Vagina (tissue), 2 donors: ENCODE measurements at regions not wholly inside any gene's neighbourhood (a gene's known extent, or its start where the extent isn't known, plus 50 kb on each side); places are given as distances from the start of the nearest gene placed in this dataset.

Source experiments
- DNase-seq, 2 donors: peaks; one replicate each; pipeline ENCODE4 v3.0.0-alpha.2; 2017; ENCODE audit errors: extremely low spot score in 2 of 2
- H3K27ac ChIP-seq: fragments of 200-600 bp; sonication (generic); one replicate; pipeline ENCODE4 v1.5.1; 2019
- H3K27me3 ChIP-seq: fragments of 200-600 bp; sonication (generic); one replicate; pipeline ENCODE4 v1.5.1; 2019
- H3K36me3 ChIP-seq, 2 donors: fragments of 200-600 bp; sonication (generic); one replicate each; pipeline ENCODE4 v1.5.1; 2017 to 2019
- H3K4me1 ChIP-seq: fragments of 200-600 bp; sonication (generic); one replicate; pipeline ENCODE4 v1.5.1; 2019
- H3K4me3 ChIP-seq, 2 donors: fragments of 200-600 bp; sonication (generic); 1 replicate in 1 of 2; 2 replicates in 1 of 2; pipeline ENCODE4 v1.5.1; 2016 to 2019
- H3K9me3 ChIP-seq: fragments of 200-600 bp; sonication (generic); one replicate; pipeline ENCODE4 v1.5.1; 2019
- POLR2A ChIP-seq, 2 donors: fragments of 450-650 bp; IDR thresholded peaks; one replicate each; pipeline ENCODE4 v1.6.1; 2017; ENCODE audit warnings: antibody characterized with exemption in 2 of 2, mild to moderate bottlenecking in 2 of 2, moderate library complexity in 2 of 2
- POLR2AphosphoS5 ChIP-seq, 2 donors: sonication (generic); formaldehyde crosslinking; IDR thresholded peaks; one replicate each; pipeline ENCODE4 v1.9.0; 2017; ENCODE audit warnings: antibody characterized with exemption in 2 of 2, mild to moderate bottlenecking in 2 of 2, low read depth in 1 of 2; ENCODE audit not compliant: insufficient read depth in 1 of 2
- intact Hi-C: fragments of 100-400 bp; cut with DNase I; formaldehyde crosslinking; loops from one replicate; pipeline ENCODE4 v1.15.1; 2023
- TF ChIP-seq, protein P1 (sequence below), 3 experiments: fragments of 450-650 bp in 2 of 3; fragments of 200-600 bp in 1 of 3; sonication (generic) in 1 of 3; IDR thresholded peaks; one replicate each; pipeline ENCODE4 v1.5.1; 2017 to 2019; ENCODE audit warnings: antibody characterized with exemption in 3 of 3, mild to moderate bottlenecking in 2 of 3, moderate library complexity in 2 of 3

DNA sequence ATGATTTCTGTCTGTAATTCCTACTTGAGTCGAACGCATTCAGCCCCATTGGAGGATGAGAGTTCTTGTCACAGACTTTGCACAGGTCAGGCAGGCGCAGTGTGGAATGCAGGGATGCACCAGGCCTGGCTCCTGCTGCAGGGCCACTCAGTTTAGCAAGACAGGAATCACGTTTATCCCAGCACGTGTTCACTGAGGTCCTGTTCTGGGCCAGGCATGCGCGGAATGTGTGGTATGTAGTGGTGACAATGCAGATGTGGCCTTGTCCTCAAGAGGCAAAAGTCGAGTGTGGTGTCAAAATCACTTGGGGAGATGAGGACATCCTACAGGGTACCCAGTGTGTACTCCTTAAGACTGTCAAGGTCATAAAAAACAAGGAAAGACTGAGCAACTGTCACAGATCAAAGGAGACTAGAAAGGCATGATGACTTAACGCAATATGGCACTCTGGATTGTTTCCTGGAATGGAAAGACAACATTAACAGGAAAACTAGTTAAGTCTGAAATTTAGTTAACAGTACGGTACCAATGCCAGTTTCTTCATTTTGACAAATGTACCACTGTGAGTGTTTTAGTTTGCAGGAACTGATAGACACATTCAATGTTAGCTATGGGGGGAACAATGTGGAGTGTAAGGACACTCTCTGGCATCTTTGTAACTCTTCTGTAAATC, 121.5 kb upstream of the ADAMTS18 start:
- Histone ChIP-seq H3K4me3 (no peak overlapping the region), H3K9me3 (no peaks in the 10 kb centered on the region), H3K27me3 (no peaks in the 10 kb centered on the region), H3K36me3 (no peaks in the 10 kb centered on the region), H3K4me1 (no peaks in the 10 kb centered on the region), H3K27ac (no peak overlapping the region)
- TF ChIP-seq POLR2AphosphoS5 (IDR thresholded peaks at IDR 0.05; ENCODE audit: insufficient read depth in 1 of 2, low read depth in 1 of 2) (no peak), POLR2A (IDR thresholded peaks at IDR 0.05) (no peak)
- TF ChIP-seq, protein P1, sequence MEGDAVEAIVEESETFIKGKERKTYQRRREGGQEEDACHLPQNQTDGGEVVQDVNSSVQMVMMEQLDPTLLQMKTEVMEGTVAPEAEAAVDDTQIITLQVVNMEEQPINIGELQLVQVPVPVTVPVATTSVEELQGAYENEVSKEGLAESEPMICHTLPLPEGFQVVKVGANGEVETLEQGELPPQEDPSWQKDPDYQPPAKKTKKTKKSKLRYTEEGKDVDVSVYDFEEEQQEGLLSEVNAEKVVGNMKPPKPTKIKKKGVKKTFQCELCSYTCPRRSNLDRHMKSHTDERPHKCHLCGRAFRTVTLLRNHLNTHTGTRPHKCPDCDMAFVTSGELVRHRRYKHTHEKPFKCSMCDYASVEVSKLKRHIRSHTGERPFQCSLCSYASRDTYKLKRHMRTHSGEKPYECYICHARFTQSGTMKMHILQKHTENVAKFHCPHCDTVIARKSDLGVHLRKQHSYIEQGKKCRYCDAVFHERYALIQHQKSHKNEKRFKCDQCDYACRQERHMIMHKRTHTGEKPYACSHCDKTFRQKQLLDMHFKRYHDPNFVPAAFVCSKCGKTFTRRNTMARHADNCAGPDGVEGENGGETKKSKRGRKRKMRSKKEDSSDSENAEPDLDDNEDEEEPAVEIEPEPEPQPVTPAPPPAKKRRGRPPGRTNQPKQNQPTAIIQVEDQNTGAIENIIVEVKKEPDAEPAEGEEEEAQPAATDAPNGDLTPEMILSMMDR (IDR thresholded peaks at IDR 0.05) = no peak
- no peak for DNase-seq
- intact Hi-C loops = no loop called here

DNA sequence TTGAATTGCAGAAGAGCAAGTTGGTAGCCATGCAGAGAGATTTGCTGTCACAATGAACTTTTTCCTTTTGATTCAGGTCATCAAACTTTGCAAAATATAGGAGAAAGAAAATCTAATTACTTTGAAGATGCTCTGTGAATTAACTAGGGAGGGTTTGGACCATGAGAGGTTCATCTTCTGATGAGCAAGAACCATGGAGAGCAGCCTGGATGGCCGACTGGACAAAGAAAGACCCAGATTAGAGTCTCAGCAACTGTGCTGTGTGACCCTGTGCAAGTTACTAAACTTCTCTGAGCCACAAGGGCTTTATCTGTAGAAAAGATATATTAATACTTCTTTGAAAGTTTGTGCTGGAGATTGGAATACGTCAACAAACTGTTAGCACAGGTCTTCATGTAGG, 122.6 kb upstream of the ADAMTS18 start:
- H3K9me3 ChIP-seq = no peaks in the 10 kb centered on the region
- H3K4me1 ChIP-seq = no peaks in the 10 kb centered on the region
- H3K36me3 ChIP-seq = no peaks in the 10 kb centered on the region
- H3K27ac ChIP-seq = no peak overlapping the region
- no peak overlapping the region for H3K4me3 ChIP-seq
- intact Hi-C loops = no loop called here
- no peaks in the 10 kb centered on the region for H3K27me3 ChIP-seq
- TF ChIP-seq POLR2A (IDR thresholded peaks at IDR 0.05) (no peak), POLR2AphosphoS5 (IDR thresholded peaks at IDR 0.05; ENCODE audit: insufficient read depth in 1 of 2, low read depth in 1 of 2) (no peak)
- TF ChIP-seq, protein P1 (IDR thresholded peaks at IDR 0.05) = no peak
- no peak for DNase-seq

DNA sequence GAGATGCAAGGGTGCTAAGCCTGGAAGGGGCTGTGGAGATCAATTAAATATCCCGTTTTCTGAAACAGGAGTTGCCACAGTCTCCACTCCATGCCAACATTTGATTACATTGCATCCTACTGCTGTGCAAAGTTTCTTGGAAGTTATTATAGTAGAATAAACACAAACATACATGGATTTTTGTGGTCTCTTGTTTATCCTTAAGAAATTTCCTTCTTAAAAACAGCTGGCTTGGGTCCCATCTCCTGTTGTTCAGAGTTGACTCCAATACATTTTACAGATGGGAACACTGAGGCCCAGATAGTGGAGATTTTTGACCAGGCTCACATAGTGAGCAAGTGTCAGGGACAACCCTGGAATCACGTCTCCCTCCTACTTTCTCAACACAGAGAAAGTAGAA, 124.0 kb upstream of the ADAMTS18 start:
- H3K4me3 ChIP-seq = no peak overlapping the region
- DNase-seq = no peak
- no peaks in the 10 kb centered on the region for H3K36me3 ChIP-seq
- no peaks in the 10 kb centered on the region for H3K9me3 ChIP-seq
- intact Hi-C loops = no loop called here
- no peaks in the 10 kb centered on the region for H3K27me3 ChIP-seq
- H3K4me1 ChIP-seq = no peaks in the 10 kb centered on the region
- TF ChIP-seq POLR2A (IDR thresholded peaks at IDR 0.05) (no peak), POLR2AphosphoS5 (IDR thresholded peaks at IDR 0.05; ENCODE audit: insufficient read depth in 1 of 2, low read depth in 1 of 2) (no peak)
- TF ChIP-seq, protein P1 (IDR thresholded peaks at IDR 0.05) = no peak
- H3K27ac ChIP-seq = no peak overlapping the region

DNA sequence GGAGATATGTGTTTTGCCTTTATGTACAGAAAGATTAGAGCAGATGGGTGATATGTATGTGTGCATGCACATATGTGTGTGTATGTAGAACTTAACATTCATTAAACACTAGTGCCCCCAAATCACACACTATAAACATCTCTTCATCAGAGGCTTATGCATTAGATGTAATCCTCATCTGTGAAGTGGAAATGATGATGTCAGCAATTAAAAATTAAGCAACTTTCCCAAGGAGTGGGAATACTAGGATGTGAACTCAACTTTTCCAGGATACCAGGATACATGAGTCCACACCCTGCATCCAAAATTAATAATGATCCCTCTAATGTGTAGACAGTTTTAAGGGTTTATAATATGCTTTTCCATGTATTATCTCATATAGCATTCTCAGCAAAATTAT, 127.7 kb upstream of the ADAMTS18 start:
- intact Hi-C loops = loop anchor here (10.0 kb wide), 1 partner anchor 118 kb away; no protein-coding TSS in a partner anchor
- H3K4me3 ChIP-seq = no peak overlapping the region
- no peak overlapping the region for H3K27ac ChIP-seq
- DNase-seq = no peak
- H3K9me3 ChIP-seq = no peaks in the 10 kb centered on the region
- TF ChIP-seq POLR2A (IDR thresholded peaks at IDR 0.05) (no peak), POLR2AphosphoS5 (IDR thresholded peaks at IDR 0.05; ENCODE audit: insufficient read depth in 1 of 2, low read depth in 1 of 2) (no peak)
- TF ChIP-seq, protein P1 (IDR thresholded peaks at IDR 0.05) = no peak
- H3K4me1 ChIP-seq = no peaks in the 10 kb centered on the region
- H3K27me3 ChIP-seq = no peaks in the 10 kb centered on the region
- no peaks in the 10 kb centered on the region for H3K36me3 ChIP-seq

DNA sequence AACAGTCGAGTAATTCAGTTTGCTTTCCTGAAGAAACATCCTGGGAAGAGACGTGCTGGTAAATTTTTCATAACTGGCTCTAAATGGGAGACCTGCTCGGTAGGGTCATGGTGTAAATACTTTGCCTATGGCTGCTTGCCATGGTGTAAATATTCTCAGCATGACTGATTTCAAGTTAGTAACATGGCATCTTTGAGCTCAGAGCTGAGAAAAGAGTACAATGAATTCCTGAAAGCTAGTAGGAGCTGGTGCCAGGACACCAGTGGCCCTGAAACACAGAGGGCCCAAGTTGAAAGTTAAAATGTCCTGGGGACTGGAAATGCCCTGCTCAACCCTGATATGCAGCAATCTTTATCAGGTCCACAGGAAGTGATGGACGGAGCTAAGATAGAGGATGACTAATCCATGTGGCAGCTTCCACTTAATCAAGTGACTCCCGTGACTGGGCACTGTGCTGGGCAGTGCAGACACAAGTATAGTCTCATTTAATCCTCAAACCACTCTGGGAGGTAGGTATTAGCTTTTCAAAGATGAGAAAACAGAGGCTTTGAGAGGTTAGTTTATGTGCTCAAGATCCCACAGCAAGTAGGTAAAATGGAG, 130.1 kb upstream of the ADAMTS18 start:
- Histone ChIP-seq H3K27me3 (no peaks in the 10 kb centered on the region), H3K27ac (no peak overlapping the region), H3K4me1 (no peaks in the 10 kb centered on the region), H3K4me3 (no peak overlapping the region), H3K36me3 (no peaks in the 10 kb centered on the region), H3K9me3 (no peaks in the 10 kb centered on the region)
- DNase-seq = no peak
- intact Hi-C loops = loop anchor here (10.0 kb wide), 1 partner anchor 120 kb away; no protein-coding TSS in a partner anchor
- TF ChIP-seq POLR2A (IDR thresholded peaks at IDR 0.05) = no peak
- TF ChIP-seq, protein P1 (IDR thresholded peaks at IDR 0.05) = no peak
- TF ChIP-seq POLR2AphosphoS5 (IDR thresholded peaks at IDR 0.05; ENCODE audit: insufficient read depth in 1 of 2, low read depth in 1 of 2) = no peak
